Subcutaneous adipose tissue (tissue), 1 donor: ENCODE measurements at regions not wholly inside any gene's neighbourhood (a gene's known extent, or its start where the extent isn't known, plus 50 kb on each side); places are given as distances from the start of the nearest gene placed in this dataset.

Source experiments
- CTCF ChIP-seq: fragments of 450-650 bp; IDR thresholded peaks from one replicate; pipeline ENCODE4 v1.5.1; 2016; ENCODE audit warnings: low read depth, mild to moderate bottlenecking, control low read depth, antibody characterized with exemption, moderate library complexity

- TF ChIP-seq CTCF: no peak
Observed at GRCh38 chr20:48090784-48091183, 305.5 kb upstream of the SULF2 start.

- no peak for TF ChIP-seq CTCF
Observed at GRCh38 chr20:48090314-48090713, 305.0 kb upstream of the SULF2 start.

GRCh38 chr20:48080583-48080982 is 295.3 kb upstream of the SULF2 start:
- TF ChIP-seq CTCF: no peak

- TF ChIP-seq CTCF: no peak
Observed at GRCh38 chr20:48079028-48079427, 293.7 kb upstream of the SULF2 start.

- TF ChIP-seq CTCF: no peak
Observed at GRCh38 chr20:48076747-48077146, 291.5 kb upstream of the SULF2 start.

GRCh38 chr20:48076247-48076646 is 291.0 kb upstream of the SULF2 start:
- no peak for TF ChIP-seq CTCF

GRCh38 chr20:48075591-48076174 is 290.4 kb upstream of the SULF2 start:
- no peak for TF ChIP-seq CTCF
